ENCODE measurements at regions not wholly inside any gene's neighbourhood (a gene's known extent, or its start where the extent isn't known, plus 50 kb on each side); places are given as distances from the start of the nearest gene placed in this dataset.

DNA sequence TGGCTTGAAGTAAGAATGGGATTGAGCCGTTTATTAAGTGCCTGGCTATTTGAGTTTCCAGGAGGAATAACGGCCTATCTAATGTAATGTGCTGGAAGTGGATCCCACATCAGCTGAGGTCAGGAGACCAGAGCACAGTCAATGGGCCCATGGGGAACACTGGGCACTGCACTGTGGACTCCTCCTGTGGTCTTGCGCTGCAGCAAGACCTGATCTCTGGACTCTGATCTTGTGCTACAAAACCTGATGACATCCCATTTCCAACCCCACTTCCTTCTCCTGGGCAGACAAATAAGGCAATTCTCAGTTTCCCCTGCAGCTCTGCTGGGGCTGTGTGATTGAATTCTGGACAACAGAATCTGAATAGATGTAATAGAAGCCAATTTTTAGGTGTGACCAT, 151.7 kb upstream of the ADCY2 start:
- Histone ChIP-seq H3K9me3 (ENCODE audit: control insufficient read depth, insufficient read depth, low read length) (peaks cover 12% of the 10 kb centered on the region), H2BK15ac (ENCODE audit: low read depth, low read length) (no peak overlapping the region), H3K4me1 (ENCODE audit: control insufficient read depth, insufficient read depth, low read length) (no peaks in the 10 kb centered on the region), H3K4ac (ENCODE audit: low read depth, low read length) (no peak overlapping the region), H3K9me1 (ENCODE audit: insufficient read depth, low read length) (no peaks in the 10 kb centered on the region), H3K27ac (ENCODE audit: insufficient read depth, low read length) (no peak overlapping the region), H2AK9ac (replicated peaks; ENCODE audit: low read depth, low read length, poor library complexity) (no peak overlapping the region), H3K27me3 (ENCODE audit: control insufficient read depth, insufficient read depth, low read length) (no peaks in the 10 kb centered on the region), H2BK120ac (ENCODE audit: low read depth, low read length) (no peak overlapping the region), H3K56ac (ENCODE audit: extremely low read depth, insufficient read depth, low read length) (no peak overlapping the region), H3K18ac (ENCODE audit: low read depth, low read length) (no peak overlapping the region), H4K91ac (ENCODE audit: insufficient read depth, low read depth, low read length) (no peak overlapping the region), H2AK5ac (ENCODE audit: low read depth, low read length) (no peak overlapping the region), H3K79me1 (ENCODE audit: low read depth in 1 of 2, low read length in 2 of 2) (no peaks in the 10 kb centered on the region), H4K20me1 (ENCODE audit: insufficient read depth, low read length) (no peaks in the 10 kb centered on the region), H4K8ac (ENCODE audit: low read depth in 2 of 2, low read length in 2 of 2) (no peak overlapping the region), H3K14ac (replicated peaks; ENCODE audit: low read depth, low read length) (no peak overlapping the region), H4K5ac (ENCODE audit: low read depth, low read length) (no peak overlapping the region), H3K23ac (ENCODE audit: low read depth, low read length) (no peak overlapping the region), H3K4me2 (ENCODE audit: low read depth, low read length) (no peak overlapping the region), H3K4me3 (ENCODE audit: insufficient read depth, low read depth, low read length) (no peak overlapping the region), H3K36me3 (ENCODE audit: control insufficient read depth, insufficient read depth, low read length) (no peaks in the 10 kb centered on the region), H2BK20ac (ENCODE audit: low read depth, low read length) (no peak overlapping the region), H3K9ac (ENCODE audit: low read depth, low read length) (no peak overlapping the region), H2BK5ac (ENCODE audit: low read depth, low read length, poor library complexity, severe bottlenecking) (no peak overlapping the region), H2AFZ (replicated peaks; ENCODE audit: low read length, poor library complexity) (no peak overlapping the region)
- in situ Hi-C loops (cut with MboI; ENCODE audit: low sequenced_read_pairs): no loop called here
- no TSS peak for BruUV-seq (replicated peaks)
- DNase-seq: no peak
- POLR2A ChIA-PET (ENCODE audit: unreplicated experiment): no interaction called here
- no CpG with 5 or more reads among the region's 3 CpGs for WGBS, 2 experiments (ENCODE audit: extremely low coverage in 2 of 2, insufficient read length in 1 of 2)
- intact Hi-C loops (cut with micrococcal nuclease): no loop called here
- dilution Hi-C loops (cut with HindIII; ENCODE audit: low sequenced_read_pairs, unreplicated experiment): no loop called here
- no peak for ATAC-seq (ENCODE audit: low read depth)
- TF ChIP-seq MAZ (IDR thresholded peaks at IDR 0.05; ENCODE audit: borderline replicate concordance, low read depth, low read length): no peak
- CTCF ChIA-PET: no interaction called here

Data from IMR-90 (cell line).